GM12878 (cell line): ENCODE measurements at regions not wholly inside any gene's neighbourhood (a gene's known extent, or its start where the extent isn't known, plus 50 kb on each side); places are given as distances from the start of the nearest gene placed in this dataset.

Source experiments
- ATAC-seq: fragments of 200-7000 bp; cut with Tn5 transposase; 3 replicates; pipeline ENCODE4 v1.9.1; 2020; ENCODE audit warnings: mild to moderate bottlenecking, moderate library complexity
- BruUV-seq: library from RNA; stranded (reverse); fragments of 400-500 nt; replicated peaks from 2 replicates; lab custom pipeline; 2021; lab: Mats Ljungman, UMichigan
- CTCF ChIA-PET: fragments of 300-600 bp; sonication (Branson Sonifier 250); formaldehyde crosslinking; extraction: SDS; loops from one replicate; lab custom pipeline; 2021; ENCODE audit warnings: inconsistent platforms; lab: Yijun Ruan, JAX
- POLR2A ChIA-PET: fragments of 350-600 bp; formaldehyde crosslinking; extraction: SDS; loops from one replicate; lab custom pipeline; 2021; ENCODE audit warnings: inconsistent platforms; lab: Charles Lee
- RAD21 ChIA-PET: fragments of 300-600 bp; sonication (Branson Sonifier 250); formaldehyde crosslinking; loops from one replicate; lab custom pipeline; 2023; ENCODE audit warnings: antibody characterized with exemption; ENCODE audit not compliant: unreplicated experiment; lab: Charles Lee
- SMC1A ChIA-PET: fragments of 300-600 bp; sonication (Branson Sonifier 250); formaldehyde crosslinking; loops from one replicate; lab custom pipeline; 2023; ENCODE audit not compliant: unreplicated experiment, uncharacterized antibody; lab: Charles Lee
- DNase-seq: peaks from one replicate; pipeline ENCODE4 v3.0.0-alpha.2; 2011; ENCODE audit warnings: low read depth, low spot score
- FAIRE-seq: peaks from 3 replicates; lab custom pipeline; 2011; peaks lifted over from hg19 to GRCh38; lab: Jason Lieb, UNC
- H2AFZ ChIP-seq: 2 replicates; pipeline ENCODE4 v1.6.0; 2011; ENCODE audit warnings: low read depth, low read length, control low read depth; ENCODE audit not compliant: control insufficient read depth
- H3K27ac ChIP-seq: 2 replicates; pipeline ENCODE4 v1.5.1; 2011; ENCODE audit warnings: control low read depth; ENCODE audit not compliant: control insufficient read depth, insufficient read depth
- H3K27me3 ChIP-seq, 2 experiments: replicated peaks in 1 of 2; 2 replicates each; pipeline versions ENCODE4 v1.6.0 to v1.6.1; 2011; ENCODE audit warnings: low read length in 1 of 2; ENCODE audit not compliant: control insufficient read depth in 2 of 2, insufficient read depth in 2 of 2
- H3K36me3 ChIP-seq, 2 experiments: 2 replicates each; pipeline ENCODE4 v1.5.1; 2011; ENCODE audit warnings: low read length in 1 of 2; ENCODE audit not compliant: control insufficient read depth in 2 of 2, insufficient read depth in 2 of 2
- H3K4me1 ChIP-seq: 2 replicates; pipeline ENCODE4 v1.6.1; 2011; ENCODE audit warnings: mild to moderate bottlenecking, low read length, moderate library complexity, mixed read lengths; ENCODE audit not compliant: control insufficient read depth, insufficient read depth
- H3K4me2 ChIP-seq: 2 replicates; pipeline ENCODE4 v1.6.0; 2011; ENCODE audit warnings: control low read depth; ENCODE audit not compliant: control insufficient read depth, insufficient read depth
- H3K4me3 ChIP-seq: fragments of 200-600 bp; sonication (generic); 2 replicates; pipeline ENCODE4 v1.5.1; 2016
- H3K79me2 ChIP-seq: 2 replicates; pipeline ENCODE4 v1.6.0; 2011; ENCODE audit warnings: low read length; ENCODE audit not compliant: control insufficient read depth, insufficient read depth
- H3K9ac ChIP-seq: 2 replicates; pipeline ENCODE4 v1.8.0; 2011; ENCODE audit warnings: low read length, control low read depth, mixed read lengths; ENCODE audit not compliant: control insufficient read depth, insufficient read depth
- H3K9me3 ChIP-seq: replicated peaks from 3 replicates; pipeline ENCODE4 v1.5.1; 2011; ENCODE audit warnings: mild to moderate bottlenecking, low read length; ENCODE audit not compliant: control insufficient read depth, insufficient read depth
- H4K20me1 ChIP-seq: 2 replicates; pipeline ENCODE4 v1.6.0; 2011; ENCODE audit not compliant: control insufficient read depth, insufficient read depth
- GATAD2B ChIP-seq: fragments of 450-650 bp; conservative IDR thresholded peaks from 2 replicates; pipeline ENCODE4 v1.6.1; 2017; ENCODE audit warnings: low read depth, mild to moderate bottlenecking, moderate library complexity
- ZBTB33 ChIP-seq: fragments of 450-650 bp; IDR thresholded peaks from 2 replicates; pipeline ENCODE4 v1.6.1; 2017; ENCODE audit warnings: mild to moderate bottlenecking
- WGBS: methylation state at CpG from one replicate; pipeline ENCODE4 v1.1.6; 2016; ENCODE audit warnings: low lambda C conversion rate; ENCODE audit not compliant: insufficient replicate concordance, insufficient coverage; ENCODE audit errors: missing lambda C conversion rate; 5-methylcytosine and 5-hydroxymethylcytosine counted together
- in situ Hi-C: fragments of 300-500 bp; cut with MboI; formaldehyde crosslinking; loops from 9 replicates; pipeline ENCODE4 v1.14.3; 2018; ENCODE audit warnings: mixed read lengths
- intact Hi-C: fragments of 100-400 bp; cut with micrococcal nuclease; formaldehyde crosslinking; loops from one replicate; pipeline ENCODE4 v1.14.2; 2022; ENCODE audit not compliant: unreplicated experiment
- TF ChIP-seq, protein P1 (sequence below): IDR thresholded peaks from 2 replicates; pipeline ENCODE4 v1.6.1; 2011; ENCODE audit warnings: borderline replicate concordance, low read depth, mild to moderate bottlenecking, moderate library complexity, mixed read lengths, low read length; ENCODE audit not compliant: insufficient read depth; ENCODE audit errors: extremely low read length
- TF ChIP-seq, protein P2 (sequence below): IDR thresholded peaks from 2 replicates; pipeline ENCODE4 v1.6.1; 2012; ENCODE audit warnings: mild to moderate bottlenecking, low read depth, low read length

DNA sequence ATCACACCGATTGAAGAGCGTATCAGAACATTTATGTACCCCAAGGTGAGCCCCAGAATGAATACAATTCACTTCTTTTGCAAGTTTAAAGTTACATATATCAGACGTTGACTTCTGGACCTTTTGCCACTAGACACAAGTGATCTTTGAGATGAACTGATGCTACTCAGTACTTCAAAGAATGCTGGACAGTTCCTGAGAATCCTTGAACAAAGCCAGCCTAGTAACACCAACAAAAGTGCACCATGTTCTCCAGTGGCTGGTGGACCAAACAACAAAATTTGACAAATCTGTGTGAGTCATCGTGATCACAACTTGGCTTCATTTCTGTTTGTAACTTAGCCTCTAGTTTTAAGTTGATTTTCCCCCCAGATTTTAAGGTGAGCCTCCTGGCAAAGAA, 355.7 kb downstream of the SOX2 start:
- Histone ChIP-seq H3K79me2 (no peaks in the 10 kb centered on the region), H3K27me3 (peaks cover 0 to 2% of the 10 kb centered on the region in 2 experiments; a peak in 1 of 4 replicates), H3K4me1 (no peaks in the 10 kb centered on the region), H3K27ac (no peak overlapping the region), H3K9ac (no peak overlapping the region), H3K9me3 (no peaks in the 10 kb centered on the region), H4K20me1 (no peaks in the 10 kb centered on the region), H3K36me3 (no peaks in the 10 kb centered on the region), H3K4me2 (no peak overlapping the region), H3K4me3 (no peak overlapping the region), H2AFZ (no peak overlapping the region)
- ChIA-PET RAD21 (no interaction called here), POLR2A (no interaction called here), SMC1A (no interaction called here), CTCF (no interaction called here)
- no peak for ATAC-seq
- no TSS peak for BruUV-seq
- no peak for DNase-seq
- intact Hi-C loops, result no loop called here
- no peak for FAIRE-seq
- TF ChIP-seq GATAD2B (no peak), ZBTB33 (no peak)
- TF ChIP-seq, protein P1, sequence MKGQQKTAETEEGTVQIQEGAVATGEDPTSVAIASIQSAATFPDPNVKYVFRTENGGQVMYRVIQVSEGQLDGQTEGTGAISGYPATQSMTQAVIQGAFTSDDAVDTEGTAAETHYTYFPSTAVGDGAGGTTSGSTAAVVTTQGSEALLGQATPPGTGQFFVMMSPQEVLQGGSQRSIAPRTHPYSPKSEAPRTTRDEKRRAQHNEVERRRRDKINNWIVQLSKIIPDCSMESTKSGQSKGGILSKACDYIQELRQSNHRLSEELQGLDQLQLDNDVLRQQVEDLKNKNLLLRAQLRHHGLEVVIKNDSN, result no peak
- TF ChIP-seq, protein P2, sequence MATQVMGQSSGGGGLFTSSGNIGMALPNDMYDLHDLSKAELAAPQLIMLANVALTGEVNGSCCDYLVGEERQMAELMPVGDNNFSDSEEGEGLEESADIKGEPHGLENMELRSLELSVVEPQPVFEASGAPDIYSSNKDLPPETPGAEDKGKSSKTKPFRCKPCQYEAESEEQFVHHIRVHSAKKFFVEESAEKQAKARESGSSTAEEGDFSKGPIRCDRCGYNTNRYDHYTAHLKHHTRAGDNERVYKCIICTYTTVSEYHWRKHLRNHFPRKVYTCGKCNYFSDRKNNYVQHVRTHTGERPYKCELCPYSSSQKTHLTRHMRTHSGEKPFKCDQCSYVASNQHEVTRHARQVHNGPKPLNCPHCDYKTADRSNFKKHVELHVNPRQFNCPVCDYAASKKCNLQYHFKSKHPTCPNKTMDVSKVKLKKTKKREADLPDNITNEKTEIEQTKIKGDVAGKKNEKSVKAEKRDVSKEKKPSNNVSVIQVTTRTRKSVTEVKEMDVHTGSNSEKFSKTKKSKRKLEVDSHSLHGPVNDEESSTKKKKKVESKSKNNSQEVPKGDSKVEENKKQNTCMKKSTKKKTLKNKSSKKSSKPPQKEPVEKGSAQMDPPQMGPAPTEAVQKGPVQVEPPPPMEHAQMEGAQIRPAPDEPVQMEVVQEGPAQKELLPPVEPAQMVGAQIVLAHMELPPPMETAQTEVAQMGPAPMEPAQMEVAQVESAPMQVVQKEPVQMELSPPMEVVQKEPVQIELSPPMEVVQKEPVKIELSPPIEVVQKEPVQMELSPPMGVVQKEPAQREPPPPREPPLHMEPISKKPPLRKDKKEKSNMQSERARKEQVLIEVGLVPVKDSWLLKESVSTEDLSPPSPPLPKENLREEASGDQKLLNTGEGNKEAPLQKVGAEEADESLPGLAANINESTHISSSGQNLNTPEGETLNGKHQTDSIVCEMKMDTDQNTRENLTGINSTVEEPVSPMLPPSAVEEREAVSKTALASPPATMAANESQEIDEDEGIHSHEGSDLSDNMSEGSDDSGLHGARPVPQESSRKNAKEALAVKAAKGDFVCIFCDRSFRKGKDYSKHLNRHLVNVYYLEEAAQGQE, result peak; percentile 59; the same call in 1 of the 2 replicates
- 48% methylated on average over 4 of the region's 4 CpGs for WGBS
- in situ Hi-C loops, result no loop called here
